ENCODE measurements at regions not wholly inside any gene's neighbourhood (a gene's known extent, or its start where the extent isn't known, plus 50 kb on each side); places are given as distances from the start of the nearest gene placed in this dataset.

DNA sequence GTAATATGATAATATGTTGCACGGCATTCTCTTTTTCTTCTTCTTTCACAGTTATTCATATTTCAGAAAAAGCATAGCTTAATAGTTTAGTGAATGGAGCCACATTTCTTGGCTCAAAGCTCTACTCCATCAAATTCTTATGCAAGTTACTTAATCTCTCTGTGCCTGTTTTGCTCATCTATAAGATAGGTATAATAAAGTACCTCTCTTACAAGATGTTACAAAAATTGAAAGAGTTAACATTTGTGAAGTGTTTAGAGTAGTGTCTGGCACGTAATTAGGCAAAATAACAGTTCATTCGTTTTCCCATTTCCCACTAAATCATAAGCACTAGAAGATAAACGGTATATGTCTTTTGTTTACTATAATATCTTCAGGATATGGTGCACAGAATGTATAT is 1304.4 kb upstream of the EYS start:
- ChIA-PET CTCF (no interaction called here), POLR2A (no interaction called here)

DNA sequence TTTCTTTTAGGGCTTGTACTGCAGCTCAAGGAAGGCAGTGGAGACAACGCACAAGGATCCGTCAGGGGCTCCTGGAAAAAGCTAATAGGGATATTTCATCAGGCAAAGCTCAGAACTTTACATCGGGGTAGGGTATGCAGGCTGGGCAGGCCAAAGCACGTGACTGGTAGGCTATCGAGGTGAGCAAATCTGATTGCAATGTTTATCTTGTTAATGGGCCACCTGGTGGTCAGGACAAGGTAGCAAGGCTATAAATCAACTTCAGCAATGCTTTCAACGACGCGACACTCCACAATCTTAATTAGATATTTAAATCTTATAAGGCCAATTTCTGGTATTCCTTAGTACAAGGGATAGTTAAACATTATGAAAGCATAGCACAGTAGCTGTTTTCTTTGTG is 1302.8 kb upstream of the EYS start:
- POLR2A ChIA-PET = no interaction called here
- CTCF ChIA-PET = interaction anchor here (0.5 to 1.4 kb wide), 2 partner anchors 34 to 148 kb away, joined by 3 to 4 read pairs; no protein-coding TSS in a partner anchor

More for the DNA sequence above, 1304.4 kb upstream of the EYS start:
- no peak overlapping the region for H3K4me3 ChIP-seq (ENCODE audit: low read depth, low read length)
- TF ChIP-seq, protein P1, sequence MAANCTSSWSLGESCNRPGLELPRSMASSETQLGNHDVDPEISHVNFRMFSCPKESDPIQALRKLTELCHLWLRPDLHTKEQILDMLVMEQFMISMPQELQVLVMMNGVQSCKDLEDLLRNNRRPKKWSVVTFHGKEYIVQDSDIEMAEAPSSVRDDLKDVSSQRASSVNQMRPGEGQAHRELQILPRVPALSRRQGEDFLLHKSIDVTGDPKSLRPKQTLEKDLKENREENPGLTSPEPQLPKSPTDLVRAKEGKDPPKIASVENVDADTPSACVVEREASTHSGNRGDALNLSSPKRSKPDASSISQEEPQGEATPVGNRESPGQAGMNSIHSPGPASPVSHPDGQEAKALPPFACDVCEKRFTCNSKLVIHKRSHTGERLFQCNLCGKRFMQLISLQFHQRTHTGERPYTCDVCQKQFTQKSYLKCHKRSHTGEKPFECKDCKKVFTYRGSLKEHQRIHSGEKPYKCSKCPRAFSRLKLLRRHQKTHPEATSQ (tag by site-specific recombination; IDR thresholded peaks at IDR 0.05) = no peak
- TF ChIP-seq ZNF239 (tag by site-specific recombination; IDR thresholded peaks at IDR 0.05) = no peak
- TF ChIP-seq ZNF23 (tag by site-specific recombination; IDR thresholded peaks at IDR 0.05; ENCODE audit: borderline replicate concordance) = no peak
- TF ChIP-seq, protein P2, sequence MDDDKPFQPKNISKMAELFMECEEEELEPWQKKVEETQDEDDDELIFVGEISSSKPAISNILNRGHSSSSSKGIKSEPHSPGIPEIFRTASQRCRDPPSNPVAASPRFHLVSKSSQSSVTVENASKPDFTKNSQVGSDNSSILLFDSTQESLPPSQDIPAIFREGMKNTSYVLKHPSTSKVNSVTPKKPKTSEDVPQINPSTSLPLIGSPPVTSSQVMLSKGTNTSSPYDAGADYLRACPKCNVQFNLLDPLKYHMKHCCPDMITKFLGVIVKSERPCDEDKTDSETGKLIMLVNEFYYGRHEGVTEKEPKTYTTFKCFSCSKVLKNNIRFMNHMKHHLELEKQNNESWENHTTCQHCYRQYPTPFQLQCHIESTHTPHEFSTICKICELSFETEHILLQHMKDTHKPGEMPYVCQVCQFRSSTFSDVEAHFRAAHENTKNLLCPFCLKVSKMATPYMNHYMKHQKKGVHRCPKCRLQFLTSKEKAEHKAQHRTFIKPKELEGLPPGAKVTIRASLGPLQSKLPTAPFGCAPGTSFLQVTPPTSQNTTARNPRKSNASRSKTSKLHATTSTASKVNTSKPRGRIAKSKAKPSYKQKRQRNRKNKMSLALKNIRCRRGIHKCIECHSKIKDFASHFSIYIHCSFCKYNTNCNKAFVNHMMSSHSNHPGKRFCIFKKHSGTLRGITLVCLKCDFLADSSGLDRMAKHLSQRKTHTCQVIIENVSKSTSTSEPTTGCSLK (tag by site-specific recombination; IDR thresholded peaks at IDR 0.05) = no peak
- TF ChIP-seq ZNF16 (tag by site-specific recombination; IDR thresholded peaks at IDR 0.05; ENCODE audit: low read depth) = no peak
- no peak for TF ChIP-seq ZBTB1 (tag by site-specific recombination; IDR thresholded peaks at IDR 0.05)
- TF ChIP-seq BCL11A (tag by site-specific recombination; IDR thresholded peaks at IDR 0.05; ENCODE audit: low read depth) = no peak
- no peak for TF ChIP-seq ZNF202 (tag by site-specific recombination; IDR thresholded peaks at IDR 0.05; ENCODE audit: borderline replicate concordance)
- TF ChIP-seq HOXA7 (CRISPR knock-in tag; IDR thresholded peaks at IDR 0.05; ENCODE audit: borderline replicate concordance) = no peak
- TF ChIP-seq, protein P3, sequence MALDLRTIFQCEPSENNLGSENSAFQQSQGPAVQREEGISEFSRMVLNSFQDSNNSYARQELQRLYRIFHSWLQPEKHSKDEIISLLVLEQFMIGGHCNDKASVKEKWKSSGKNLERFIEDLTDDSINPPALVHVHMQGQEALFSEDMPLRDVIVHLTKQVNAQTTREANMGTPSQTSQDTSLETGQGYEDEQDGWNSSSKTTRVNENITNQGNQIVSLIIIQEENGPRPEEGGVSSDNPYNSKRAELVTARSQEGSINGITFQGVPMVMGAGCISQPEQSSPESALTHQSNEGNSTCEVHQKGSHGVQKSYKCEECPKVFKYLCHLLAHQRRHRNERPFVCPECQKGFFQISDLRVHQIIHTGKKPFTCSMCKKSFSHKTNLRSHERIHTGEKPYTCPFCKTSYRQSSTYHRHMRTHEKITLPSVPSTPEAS (tag by site-specific recombination; IDR thresholded peaks at IDR 0.05) = no peak
- no peak for TF ChIP-seq ZNF10 (tag by site-specific recombination; IDR thresholded peaks at IDR 0.05)
- TF ChIP-seq ZNF777 (tag by site-specific recombination; IDR thresholded peaks at IDR 0.05; ENCODE audit: borderline replicate concordance) = no peak
- TF ChIP-seq ZNF266 (tag by site-specific recombination; IDR thresholded peaks at IDR 0.05; ENCODE audit: low read depth) = no peak
- no peaks in the 10 kb centered on the region for H3K9me3 ChIP-seq (ENCODE audit: control insufficient read depth, insufficient read depth, low read depth, low read length)
- H3K27ac ChIP-seq (ENCODE audit: extremely low read depth, low read depth, low read length) = no peak overlapping the region
- H3K36me3 ChIP-seq (ENCODE audit: control insufficient read depth in 2 of 2, insufficient read depth in 1 of 2, low read length in 2 of 2) = no peaks in the 10 kb centered on the region
- no peaks in the 10 kb centered on the region for H3K4me1 ChIP-seq (ENCODE audit: control insufficient read depth, insufficient read depth, low read length)

More for the DNA sequence above, 1302.8 kb upstream of the EYS start:
- no peaks in the 10 kb centered on the region for H3K36me3 ChIP-seq (ENCODE audit: control insufficient read depth in 2 of 2, insufficient read depth in 1 of 2, low read length in 2 of 2)
- no peak overlapping the region for H3K4me3 ChIP-seq (ENCODE audit: low read depth, low read length)
- no peaks in the 10 kb centered on the region for H3K4me1 ChIP-seq (ENCODE audit: control insufficient read depth, insufficient read depth, low read length)
- no peak overlapping the region for H3K27ac ChIP-seq (ENCODE audit: extremely low read depth, low read depth, low read length)
- H3K9me3 ChIP-seq (ENCODE audit: control insufficient read depth, insufficient read depth, low read depth, low read length) = no peaks in the 10 kb centered on the region
- no peak for TF ChIP-seq ZBTB1 (tag by site-specific recombination; IDR thresholded peaks at IDR 0.05)
- no peak for TF ChIP-seq ZNF426 (tag by site-specific recombination; IDR thresholded peaks at IDR 0.05)
- TF ChIP-seq, protein P4, sequence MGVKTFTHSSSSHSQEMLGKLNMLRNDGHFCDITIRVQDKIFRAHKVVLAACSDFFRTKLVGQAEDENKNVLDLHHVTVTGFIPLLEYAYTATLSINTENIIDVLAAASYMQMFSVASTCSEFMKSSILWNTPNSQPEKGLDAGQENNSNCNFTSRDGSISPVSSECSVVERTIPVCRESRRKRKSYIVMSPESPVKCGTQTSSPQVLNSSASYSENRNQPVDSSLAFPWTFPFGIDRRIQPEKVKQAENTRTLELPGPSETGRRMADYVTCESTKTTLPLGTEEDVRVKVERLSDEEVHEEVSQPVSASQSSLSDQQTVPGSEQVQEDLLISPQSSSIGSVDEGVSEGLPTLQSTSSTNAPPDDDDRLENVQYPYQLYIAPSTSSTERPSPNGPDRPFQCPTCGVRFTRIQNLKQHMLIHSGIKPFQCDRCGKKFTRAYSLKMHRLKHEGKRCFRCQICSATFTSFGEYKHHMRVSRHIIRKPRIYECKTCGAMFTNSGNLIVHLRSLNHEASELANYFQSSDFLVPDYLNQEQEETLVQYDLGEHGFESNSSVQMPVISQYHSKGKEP (tag by site-specific recombination; IDR thresholded peaks at IDR 0.05) = no peak
- TF ChIP-seq ZNF707 (tag by site-specific recombination; IDR thresholded peaks at IDR 0.05) = no peak
- TF ChIP-seq ZNF184 (tag by site-specific recombination; IDR thresholded peaks at IDR 0.05) = no peak
- TF ChIP-seq, protein P5, sequence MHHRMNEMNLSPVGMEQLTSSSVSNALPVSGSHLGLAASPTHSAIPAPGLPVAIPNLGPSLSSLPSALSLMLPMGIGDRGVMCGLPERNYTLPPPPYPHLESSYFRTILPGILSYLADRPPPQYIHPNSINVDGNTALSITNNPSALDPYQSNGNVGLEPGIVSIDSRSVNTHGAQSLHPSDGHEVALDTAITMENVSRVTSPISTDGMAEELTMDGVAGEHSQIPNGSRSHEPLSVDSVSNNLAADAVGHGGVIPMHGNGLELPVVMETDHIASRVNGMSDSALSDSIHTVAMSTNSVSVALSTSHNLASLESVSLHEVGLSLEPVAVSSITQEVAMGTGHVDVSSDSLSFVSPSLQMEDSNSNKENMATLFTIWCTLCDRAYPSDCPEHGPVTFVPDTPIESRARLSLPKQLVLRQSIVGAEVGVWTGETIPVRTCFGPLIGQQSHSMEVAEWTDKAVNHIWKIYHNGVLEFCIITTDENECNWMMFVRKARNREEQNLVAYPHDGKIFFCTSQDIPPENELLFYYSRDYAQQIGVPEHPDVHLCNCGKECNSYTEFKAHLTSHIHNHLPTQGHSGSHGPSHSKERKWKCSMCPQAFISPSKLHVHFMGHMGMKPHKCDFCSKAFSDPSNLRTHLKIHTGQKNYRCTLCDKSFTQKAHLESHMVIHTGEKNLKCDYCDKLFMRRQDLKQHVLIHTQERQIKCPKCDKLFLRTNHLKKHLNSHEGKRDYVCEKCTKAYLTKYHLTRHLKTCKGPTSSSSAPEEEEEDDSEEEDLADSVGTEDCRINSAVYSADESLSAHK (tag by site-specific recombination; IDR thresholded peaks at IDR 0.05) = no peak

All from HEK293 (cell line).